ENCODE measurements at regions not wholly inside any gene's neighbourhood (a gene's known extent, or its start where the extent isn't known, plus 50 kb on each side); places are given as distances from the start of the nearest gene placed in this dataset.
"Not testable (repeated sequence)": the region's sequence is repeated elsewhere in the genome, so short reads cannot be mapped to it uniquely, and the experiment has no call there.

- intact Hi-C loops (cut with micrococcal nuclease), result no loop called here
- WGBS (ENCODE audit: insufficient coverage), result 86% methylated on average over 4 of the region's 4 CpGs
Observed at GRCh38 chr12:34253674-34254073, 231.4 kb downstream of the ALG10 start.

GRCh38 chr12:34257093-34257492, 234.8 kb downstream of the ALG10 start:
- Histone ChIP-seq H3K36me3 (ENCODE audit: control insufficient read depth, insufficient read depth, low read length) (no peaks in the 10 kb centered on the region), H3K4me3 (ENCODE audit: low read length) (no peak overlapping the region), H3K27me3 (ENCODE audit: control insufficient read depth, insufficient read depth, low read length) (no peaks in the 10 kb centered on the region), H3K9me3 (ENCODE audit: control insufficient read depth, insufficient read depth, low read length) (no peaks in the 10 kb centered on the region), H3K27ac (ENCODE audit: low read length) (no peak overlapping the region), H3K4me1 (ENCODE audit: control insufficient read depth, insufficient read depth, low read length) (no peaks in the 10 kb centered on the region)
- DNase-seq, result no peak
- TF ChIP-seq, protein P1, sequence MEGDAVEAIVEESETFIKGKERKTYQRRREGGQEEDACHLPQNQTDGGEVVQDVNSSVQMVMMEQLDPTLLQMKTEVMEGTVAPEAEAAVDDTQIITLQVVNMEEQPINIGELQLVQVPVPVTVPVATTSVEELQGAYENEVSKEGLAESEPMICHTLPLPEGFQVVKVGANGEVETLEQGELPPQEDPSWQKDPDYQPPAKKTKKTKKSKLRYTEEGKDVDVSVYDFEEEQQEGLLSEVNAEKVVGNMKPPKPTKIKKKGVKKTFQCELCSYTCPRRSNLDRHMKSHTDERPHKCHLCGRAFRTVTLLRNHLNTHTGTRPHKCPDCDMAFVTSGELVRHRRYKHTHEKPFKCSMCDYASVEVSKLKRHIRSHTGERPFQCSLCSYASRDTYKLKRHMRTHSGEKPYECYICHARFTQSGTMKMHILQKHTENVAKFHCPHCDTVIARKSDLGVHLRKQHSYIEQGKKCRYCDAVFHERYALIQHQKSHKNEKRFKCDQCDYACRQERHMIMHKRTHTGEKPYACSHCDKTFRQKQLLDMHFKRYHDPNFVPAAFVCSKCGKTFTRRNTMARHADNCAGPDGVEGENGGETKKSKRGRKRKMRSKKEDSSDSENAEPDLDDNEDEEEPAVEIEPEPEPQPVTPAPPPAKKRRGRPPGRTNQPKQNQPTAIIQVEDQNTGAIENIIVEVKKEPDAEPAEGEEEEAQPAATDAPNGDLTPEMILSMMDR (IDR thresholded peaks at IDR 0.05), result no peak
- H3K27me3 Mint-ChIP-seq (ENCODE audit: low read depth in 2 of 2), result no peaks in the 10 kb centered on the region
- no peak overlapping the region for H3K4me3 Mint-ChIP-seq
- ATAC-seq, result no peak
- intact Hi-C loops (cut with micrococcal nuclease), result no loop called here
- 91% methylated on average over 1 of the region's 3 CpGs for WGBS (ENCODE audit: insufficient coverage)
- no peak overlapping the region for H3K27ac Mint-ChIP-seq
- H3K4me1 Mint-ChIP-seq, result no peaks in the 10 kb centered on the region
- H3K9me3 Mint-ChIP-seq, result peaks cover 2% of the 10 kb centered on the region in 2 donors
- no peaks in the 10 kb centered on the region for H3K36me3 Mint-ChIP-seq

More at GRCh38 chr12:34253674-34254073, 231.4 kb downstream of the ALG10 start:
- Mint-ChIP-seq H3K9me3 (peaks cover 0 to 4% of the 10 kb centered on the region in 2 donors), H3K4me1 (no peaks in the 10 kb centered on the region), H3K27me3 (ENCODE audit: low read depth in 2 of 2) (no peaks in the 10 kb centered on the region), H3K27ac (no peak overlapping the region), H3K36me3 (no peaks in the 10 kb centered on the region), H3K4me3 (no peak overlapping the region)
- ATAC-seq, result no peak
- Histone ChIP-seq H3K27me3 (ENCODE audit: control insufficient read depth, insufficient read depth, low read length) (no peaks in the 10 kb centered on the region), H3K36me3 (ENCODE audit: control insufficient read depth, insufficient read depth, low read length) (no peaks in the 10 kb centered on the region), H3K27ac (ENCODE audit: low read length) (no peak overlapping the region), H3K4me1 (ENCODE audit: control insufficient read depth, insufficient read depth, low read length) (no peaks in the 10 kb centered on the region), H3K4me3 (ENCODE audit: low read length) (no peak overlapping the region), H3K9me3 (ENCODE audit: control insufficient read depth, insufficient read depth, low read length) (no peaks in the 10 kb centered on the region)
- no peak for DNase-seq
- TF ChIP-seq, protein P1 (IDR thresholded peaks at IDR 0.05), result no peak

- H3K9me3 Mint-ChIP-seq, result peaks cover 11 to 14% of the 10 kb centered on the region in 2 donors
- 91% methylated on average over 9 of the region's 11 CpGs for WGBS (ENCODE audit: insufficient coverage)
- H3K36me3 ChIP-seq (ENCODE audit: control insufficient read depth, insufficient read depth, low read length); H3K27me3 Mint-ChIP-seq (ENCODE audit: low read depth in 2 of 2); ATAC-seq; H3K36me3 Mint-ChIP-seq; DNase-seq; intact Hi-C loops (cut with micrococcal nuclease); H3K27ac Mint-ChIP-seq; H3K4me1 ChIP-seq (ENCODE audit: control insufficient read depth, insufficient read depth, low read length); H3K27me3 ChIP-seq (ENCODE audit: control insufficient read depth, insufficient read depth, low read length); H3K4me3 ChIP-seq (ENCODE audit: low read length); H3K9me3 ChIP-seq (ENCODE audit: control insufficient read depth, insufficient read depth, low read length); H3K4me1 Mint-ChIP-seq; H3K4me3 Mint-ChIP-seq; H3K27ac ChIP-seq (ENCODE audit: low read length): not testable (repeated sequence)
Observed at GRCh38 chr12:34262140-34262539, 239.8 kb downstream of the ALG10 start.

DNA sequence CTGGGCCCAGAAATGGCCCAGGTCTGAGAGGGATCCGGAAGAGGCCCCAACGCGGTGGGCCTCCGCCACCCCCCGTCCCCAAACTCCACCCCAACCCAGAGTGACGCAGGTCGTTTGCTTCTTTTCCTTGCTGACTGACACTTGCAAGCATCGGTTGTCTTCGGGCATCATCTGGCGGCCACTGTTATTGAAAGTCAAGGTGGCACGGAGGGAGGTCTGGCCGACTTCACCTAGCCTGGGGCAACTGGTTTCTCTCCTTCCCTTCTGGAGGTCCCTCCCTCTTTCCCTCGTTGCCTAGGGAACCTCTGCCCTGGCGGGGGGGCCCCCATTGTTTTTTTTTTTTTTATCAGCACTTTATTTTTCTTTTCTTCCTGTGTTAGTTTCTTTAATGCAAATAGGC, 241.8 kb downstream of the ALG10 start:
- H3K4me3 ChIP-seq (ENCODE audit: low read length), result no peak overlapping the region
- H3K4me1 Mint-ChIP-seq, result no peaks in the 10 kb centered on the region
- H3K9me3 Mint-ChIP-seq, result peaks cover 11 to 17% of the 10 kb centered on the region in 2 donors
- intact Hi-C loops (cut with micrococcal nuclease), result no loop called here
- ATAC-seq, result no peak
- peaks cover 3% of the 10 kb centered on the region for H3K9me3 ChIP-seq (ENCODE audit: control insufficient read depth, insufficient read depth, low read length)
- no peaks in the 10 kb centered on the region for H3K4me1 ChIP-seq (ENCODE audit: control insufficient read depth, insufficient read depth, low read length)
- no peaks in the 10 kb centered on the region for H3K36me3 Mint-ChIP-seq
- TF ChIP-seq, protein P1 (IDR thresholded peaks at IDR 0.05), result no peak
- WGBS (ENCODE audit: insufficient coverage), result 85% methylated on average over 13 of the region's 14 CpGs
- H3K4me3 Mint-ChIP-seq, result no peak overlapping the region
- H3K27me3 ChIP-seq (ENCODE audit: control insufficient read depth, insufficient read depth, low read length), result no peaks in the 10 kb centered on the region
- H3K27ac ChIP-seq (ENCODE audit: low read length), result no peak overlapping the region
- no peak overlapping the region for H3K27ac Mint-ChIP-seq
- H3K36me3 ChIP-seq (ENCODE audit: control insufficient read depth, insufficient read depth, low read length), result no peaks in the 10 kb centered on the region
- no peak for DNase-seq
- H3K27me3 Mint-ChIP-seq (ENCODE audit: low read depth in 2 of 2), result no peaks in the 10 kb centered on the region

DNA sequence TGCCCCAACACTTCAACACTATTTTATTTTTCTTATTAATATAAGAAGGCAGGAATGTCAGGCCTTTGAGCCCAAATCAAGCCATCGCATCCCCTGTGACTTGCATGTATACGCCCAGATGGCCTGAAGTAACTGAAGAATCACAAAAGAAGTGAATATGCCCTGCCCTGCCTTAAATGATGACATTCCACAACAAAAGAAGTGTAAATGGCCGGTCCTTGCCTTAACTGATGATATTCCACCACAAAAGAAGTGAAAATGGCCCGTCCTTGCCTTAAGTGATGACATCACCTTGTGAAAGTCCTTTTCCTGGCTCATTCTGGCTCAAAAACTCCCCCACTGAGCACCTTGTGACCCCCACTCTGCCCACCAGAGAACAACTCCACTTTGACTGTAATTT, 251.4 kb downstream of the ALG10 start:
- H3K4me3 Mint-ChIP-seq; H3K4me3 ChIP-seq (ENCODE audit: low read length); H3K27ac Mint-ChIP-seq; H3K36me3 ChIP-seq (ENCODE audit: control insufficient read depth, insufficient read depth, low read length); H3K36me3 Mint-ChIP-seq; DNase-seq; H3K27me3 ChIP-seq (ENCODE audit: control insufficient read depth, insufficient read depth, low read length); H3K9me3 Mint-ChIP-seq; H3K27ac ChIP-seq (ENCODE audit: low read length); ATAC-seq; H3K4me1 ChIP-seq (ENCODE audit: control insufficient read depth, insufficient read depth, low read length); intact Hi-C loops (cut with micrococcal nuclease); H3K27me3 Mint-ChIP-seq (ENCODE audit: low read depth in 2 of 2); H3K4me1 Mint-ChIP-seq: not testable (repeated sequence)
- WGBS (ENCODE audit: insufficient coverage), result 71% methylated on average over 4 of the region's 4 CpGs
- H3K9me3 ChIP-seq (ENCODE audit: control insufficient read depth, insufficient read depth, low read length), result peaks cover 15% of the 10 kb centered on the region
